Fibroblast of pulmonary artery (primary cell): ENCODE measurements at regions not wholly inside any gene's neighbourhood (a gene's known extent, or its start where the extent isn't known, plus 50 kb on each side); places are given as distances from the start of the nearest gene placed in this dataset.
A peak's percentile ranks its signal among the peaks of the same experiment; 100 is the strongest.

Experiments used
- DNase-seq: peaks from one replicate; pipeline ENCODE4 v3.0.0-alpha.2; 2010; ENCODE audit warnings: low read depth
- H3K4me3 ChIP-seq: replicated peaks from 2 replicates; pipeline ENCODE4 v1.5.1; 2011; ENCODE audit warnings: low read depth, mild to moderate bottlenecking, control low read depth, low read length, moderate library complexity
- CTCF ChIP-seq: IDR thresholded peaks from 2 replicates; pipeline ENCODE4 v1.5.1; 2011; ENCODE audit warnings: mild to moderate bottlenecking, control low read depth, low read length, inconsistent platforms; ENCODE audit errors: missing control alignments

- no peak for TF ChIP-seq CTCF
- no peak for DNase-seq
- no peak overlapping the region for H3K4me3 ChIP-seq
Observed at GRCh38 chr17:77421630-77421972, 280.8 kb downstream of the SEC14L1 start.

GRCh38 chr17:77422104-77422747, 281.5 kb downstream of the SEC14L1 start:
- DNase-seq, result no peak
- no peak overlapping the region for H3K4me3 ChIP-seq
- TF ChIP-seq CTCF, result no peak

- DNase-seq, result no peak
- TF ChIP-seq CTCF, result no peak
Observed at GRCh38 chr17:77422748-77423113, 282.0 kb downstream of the SEC14L1 start.

GRCh38 chr17:77423589-77424451, 283.1 kb downstream of the SEC14L1 start:
- no peak for TF ChIP-seq CTCF
- DNase-seq, result peak; percentile 98
- no peak overlapping the region for H3K4me3 ChIP-seq

More at GRCh38 chr17:77422748-77423113, 282.0 kb downstream of the SEC14L1 start:
- no peak overlapping the region for H3K4me3 ChIP-seq

GRCh38 chr17:77424585-77425344, 284.0 kb downstream of the SEC14L1 start:
- DNase-seq, result peak; percentile 99
- no peak overlapping the region for H3K4me3 ChIP-seq
- TF ChIP-seq CTCF, result no peak

GRCh38 chr17:77425348-77425747, 284.6 kb downstream of the SEC14L1 start:
- TF ChIP-seq CTCF, result no peak
- DNase-seq, result no peak
- H3K4me3 ChIP-seq, result no peak overlapping the region
